Activated CD4-positive, alpha-beta T cell treated with anti-CD3 and anti-CD28 coated beads for 36 hours (primary cell): ENCODE measurements at regions not wholly inside any gene's neighbourhood (a gene's known extent, or its start where the extent isn't known, plus 50 kb on each side); places are given as distances from the start of the nearest gene placed in this dataset.
A peak's percentile ranks its signal among the peaks of the same experiment; 100 is the strongest.

Source experiments
- ATAC-seq: fragments of 200-7000 bp; cut with Tn5 transposase; one replicate; pipeline ENCODE4 v1.10.0; 2021; ENCODE audit warnings: mild to moderate bottlenecking, moderate library complexity
- CTCF ChIA-PET: fragments of 350-600 bp; sonication (Branson Sonifier 250); formaldehyde crosslinking; loops from one replicate; lab custom pipeline; 2021; ENCODE audit warnings: antibody characterized with exemption; lab: Charles Lee
- POLR2A ChIA-PET: fragments of 350-600 bp; sonication (Branson Sonifier 250); formaldehyde crosslinking; loops from one replicate; lab custom pipeline; 2021; ENCODE audit warnings: antibody characterized with exemption, inconsistent platforms; lab: Charles Lee
- DNase-seq: peaks from one replicate; pipeline ENCODE4 v3.0.0-alpha.2; 2020
- H3K27ac Mint-ChIP-seq: one replicate; pipeline ENCODE4 v1.8.0; 2021; ENCODE audit warnings: mixed read lengths
- H3K27me3 Mint-ChIP-seq: one replicate; pipeline ENCODE4 v1.8.0; 2021; ENCODE audit warnings: mixed read lengths
- H3K36me3 Mint-ChIP-seq: one replicate; pipeline ENCODE4 v1.8.0; 2021; ENCODE audit warnings: low read depth, mixed read lengths
- H3K4me1 Mint-ChIP-seq: one replicate; pipeline ENCODE4 v1.8.0; 2021; ENCODE audit warnings: mixed read lengths
- H3K4me3 Mint-ChIP-seq: one replicate; pipeline ENCODE4 v1.8.0; 2021; ENCODE audit warnings: mild to moderate bottlenecking, moderate library complexity, mixed read lengths
- H3K9me3 Mint-ChIP-seq: one replicate; pipeline ENCODE4 v1.8.0; 2021; ENCODE audit warnings: low read depth, mixed read lengths
- intact Hi-C, 2 experiments: fragments of 100-400 bp; cut with DNase I in 1 of 2; cut with micrococcal nuclease in 1 of 2; formaldehyde crosslinking; loops; one replicate each; pipeline versions ENCODE4 v1.14.2 to v1.15.1; 2022 to 2024; cut with DNase I, micrococcal nuclease

- H3K27ac Mint-ChIP-seq, result no peak overlapping the region
- POLR2A ChIA-PET, result no interaction called here
- no peak overlapping the region for H3K4me3 Mint-ChIP-seq
- intact Hi-C loops, result no loop called here
- no peaks in the 10 kb centered on the region for H3K36me3 Mint-ChIP-seq
- H3K27me3 Mint-ChIP-seq, result no peaks in the 10 kb centered on the region
- H3K4me1 Mint-ChIP-seq, result no peaks in the 10 kb centered on the region
- DNase-seq, result no peak
- no peak for ATAC-seq
- no peaks in the 10 kb centered on the region for H3K9me3 Mint-ChIP-seq
- CTCF ChIA-PET, result interaction anchor here (2.2 kb wide), 1 partner anchor 14 kb away, joined by 6 read pairs; no protein-coding TSS in a partner anchor
Observed at GRCh38 chr1:56147459-56147858, 431.9 kb downstream of the PLPP3 start.

GRCh38 chr1:56147034-56147433, 432.3 kb downstream of the PLPP3 start:
- Mint-ChIP-seq H3K27me3 (no peaks in the 10 kb centered on the region), H3K4me3 (no peak overlapping the region), H3K27ac (no peak overlapping the region), H3K36me3 (no peaks in the 10 kb centered on the region), H3K4me1 (no peaks in the 10 kb centered on the region), H3K9me3 (no peaks in the 10 kb centered on the region)
- intact Hi-C loops, result no loop called here
- CTCF ChIA-PET, result interaction anchor here (2.2 kb wide), 1 partner anchor 13 kb away, joined by 6 read pairs; no protein-coding TSS in a partner anchor
- POLR2A ChIA-PET, result no interaction called here
- ATAC-seq, result no peak
- DNase-seq, result no peak

GRCh38 chr1:56146449-56146848, 432.9 kb downstream of the PLPP3 start:
- ChIA-PET CTCF (interaction anchor here (2.2 kb wide), 1 partner anchor 13 kb away, joined by 6 read pairs; no protein-coding TSS in a partner anchor), POLR2A (no interaction called here)
- H3K27ac Mint-ChIP-seq, result no peak overlapping the region
- intact Hi-C loops, result no loop called here
- no peaks in the 10 kb centered on the region for H3K27me3 Mint-ChIP-seq
- ATAC-seq, result no peak
- H3K9me3 Mint-ChIP-seq, result no peaks in the 10 kb centered on the region
- no peaks in the 10 kb centered on the region for H3K36me3 Mint-ChIP-seq
- H3K4me3 Mint-ChIP-seq, result no peak overlapping the region
- H3K4me1 Mint-ChIP-seq, result no peaks in the 10 kb centered on the region
- DNase-seq, result no peak

- no peaks in the 10 kb centered on the region for H3K27me3 Mint-ChIP-seq
- POLR2A ChIA-PET, result no interaction called here
- H3K27ac Mint-ChIP-seq, result no peak overlapping the region
- ATAC-seq, result no peak
- H3K36me3 Mint-ChIP-seq, result no peaks in the 10 kb centered on the region
- CTCF ChIA-PET, result interaction anchor here (0.8 kb wide), 1 partner anchor 1481 kb away, joined by 4 read pairs; no protein-coding TSS in a partner anchor
- intact Hi-C loops, result no loop called here
- no peaks in the 10 kb centered on the region for H3K4me1 Mint-ChIP-seq
- DNase-seq, result peak; percentile 5
- H3K9me3 Mint-ChIP-seq, result no peaks in the 10 kb centered on the region
- no peak overlapping the region for H3K4me3 Mint-ChIP-seq
Observed at GRCh38 chr1:56145581-56145980, 433.8 kb downstream of the PLPP3 start.

GRCh38 chr1:56142301-56142700, 437.1 kb downstream of the PLPP3 start:
- POLR2A ChIA-PET, result no interaction called here
- Mint-ChIP-seq H3K9me3 (no peaks in the 10 kb centered on the region), H3K27me3 (no peaks in the 10 kb centered on the region), H3K36me3 (no peaks in the 10 kb centered on the region), H3K4me1 (no peaks in the 10 kb centered on the region), H3K4me3 (no peak overlapping the region), H3K27ac (no peak overlapping the region)
- CTCF ChIA-PET, result no interaction called here
- intact Hi-C loops, result no loop called here
- DNase-seq (no peak), ATAC-seq (no peak)

GRCh38 chr1:56139836-56140235, 439.5 kb downstream of the PLPP3 start:
- H3K27ac Mint-ChIP-seq, result no peak overlapping the region
- intact Hi-C loops, result no loop called here
- CTCF ChIA-PET, result no interaction called here
- H3K9me3 Mint-ChIP-seq, result no peaks in the 10 kb centered on the region
- no peak for ATAC-seq
- no peaks in the 10 kb centered on the region for H3K27me3 Mint-ChIP-seq
- no peak overlapping the region for H3K4me3 Mint-ChIP-seq
- POLR2A ChIA-PET, result no interaction called here
- no peaks in the 10 kb centered on the region for H3K36me3 Mint-ChIP-seq
- H3K4me1 Mint-ChIP-seq, result no peaks in the 10 kb centered on the region
- no peak for DNase-seq

GRCh38 chr1:56137521-56138505, 441.6 kb downstream of the PLPP3 start:
- POLR2A ChIA-PET, result no interaction called here
- H3K36me3 Mint-ChIP-seq, result no peaks in the 10 kb centered on the region
- no peak overlapping the region for H3K4me3 Mint-ChIP-seq
- DNase-seq (no peak), ATAC-seq (no peak)
- no peaks in the 10 kb centered on the region for H3K9me3 Mint-ChIP-seq
- intact Hi-C loops, result no loop called here
- no peak overlapping the region for H3K27ac Mint-ChIP-seq
- peaks cover under 1% of the 10 kb centered on the region for H3K4me1 Mint-ChIP-seq
- CTCF ChIA-PET, result no interaction called here
- H3K27me3 Mint-ChIP-seq, result no peaks in the 10 kb centered on the region

GRCh38 chr1:56137090-56137489, 442.3 kb downstream of the PLPP3 start:
- no peak overlapping the region for H3K4me3 Mint-ChIP-seq
- ChIA-PET POLR2A (no interaction called here), CTCF (no interaction called here)
- H3K4me1 Mint-ChIP-seq, result peaks cover 4% of the 10 kb centered on the region
- H3K27ac Mint-ChIP-seq, result no peak overlapping the region
- no peaks in the 10 kb centered on the region for H3K36me3 Mint-ChIP-seq
- intact Hi-C loops, result no loop called here
- H3K27me3 Mint-ChIP-seq, result no peaks in the 10 kb centered on the region
- H3K9me3 Mint-ChIP-seq, result no peaks in the 10 kb centered on the region
- ATAC-seq (no peak), DNase-seq (no peak)

GRCh38 chr1:56135864-56136147, 443.6 kb downstream of the PLPP3 start:
- no peaks in the 10 kb centered on the region for H3K36me3 Mint-ChIP-seq
- ChIA-PET POLR2A (no interaction called here), CTCF (no interaction called here)
- no peaks in the 10 kb centered on the region for H3K9me3 Mint-ChIP-seq
- no peak overlapping the region for H3K27ac Mint-ChIP-seq
- H3K27me3 Mint-ChIP-seq, result no peaks in the 10 kb centered on the region
- no peak for DNase-seq
- no peak for ATAC-seq
- H3K4me3 Mint-ChIP-seq, result no peak overlapping the region
- peaks cover 4% of the 10 kb centered on the region for H3K4me1 Mint-ChIP-seq
- intact Hi-C loops, result no loop called here

- ChIA-PET CTCF (no interaction called here), POLR2A (no interaction called here)
- DNase-seq (no peak), ATAC-seq (no peak)
- Mint-ChIP-seq H3K36me3 (no peaks in the 10 kb centered on the region), H3K4me1 (peaks cover 4% of the 10 kb centered on the region), H3K4me3 (no peak overlapping the region), H3K27me3 (no peaks in the 10 kb centered on the region), H3K27ac (no peak overlapping the region), H3K9me3 (no peaks in the 10 kb centered on the region)
- intact Hi-C loops, result no loop called here
Observed at GRCh38 chr1:56135069-56135863, 444.1 kb downstream of the PLPP3 start.

GRCh38 chr1:56133522-56134472, 445.6 kb downstream of the PLPP3 start:
- ATAC-seq (no peak), DNase-seq (no peak)
- Mint-ChIP-seq H3K27me3 (no peaks in the 10 kb centered on the region), H3K4me1 (peaks cover 4% of the 10 kb centered on the region), H3K36me3 (no peaks in the 10 kb centered on the region), H3K4me3 (no peak overlapping the region), H3K9me3 (no peaks in the 10 kb centered on the region), H3K27ac (no peak overlapping the region)
- ChIA-PET POLR2A (no interaction called here), CTCF (interaction anchor here (1.3 kb wide), 1 partner anchor 14 kb away, joined by 6 read pairs; no protein-coding TSS in a partner anchor)
- intact Hi-C loops, result no loop called here
